GM12892 (cell line): ENCODE measurements at regions not wholly inside any gene's neighbourhood (a gene's known extent, or its start where the extent isn't known, plus 50 kb on each side); places are given as distances from the start of the nearest gene placed in this dataset.

Experiments
- POLR2A ChIP-seq: IDR thresholded peaks from 2 replicates; pipeline ENCODE4 v1.6.1; 2011; ENCODE audit warnings: low read depth, low read length, control low read depth
- POLR2AphosphoS5 ChIP-seq: IDR thresholded peaks from 2 replicates; pipeline ENCODE4 v1.6.1; 2011; ENCODE audit warnings: low read depth, low read length, control low read depth
- TAF1 ChIP-seq: IDR thresholded peaks from 2 replicates; pipeline ENCODE4 v1.6.1; 2011; ENCODE audit warnings: low read depth, mild to moderate bottlenecking, control low read depth, low read length, borderline replicate concordance

- no peak for TF ChIP-seq POLR2AphosphoS5
- no peak for TF ChIP-seq POLR2A
- TF ChIP-seq TAF1: no peak
These were observed 162.4 kb upstream of the LRRN1 start for GRCh38 chr3:3636815-3637214.
